ENCODE measurements at regions not wholly inside any gene's neighbourhood (a gene's known extent, or its start where the extent isn't known, plus 50 kb on each side); places are given as distances from the start of the nearest gene placed in this dataset.

- no peaks in the 10 kb centered on the region for H3K9me3 ChIP-seq (ENCODE audit: low read depth)
- H3K27me3 ChIP-seq, result no peaks in the 10 kb centered on the region
- H3K9ac ChIP-seq, result no peak overlapping the region
- no peak for DNase-seq (ENCODE audit: low spot score)
- no peak overlapping the region for H2AFZ ChIP-seq (replicated peaks)
- H3K4me3 ChIP-seq, result no peak overlapping the region
- H3F3A ChIP-seq (ENCODE audit: low read depth), result no peaks in the 10 kb centered on the region
- no peaks in the 10 kb centered on the region for H3K79me2 ChIP-seq (ENCODE audit: low read depth)
- no peaks in the 10 kb centered on the region for H4K20me1 ChIP-seq (ENCODE audit: low read depth)
- Mint-ChIP-seq H3K4me1 (no peaks in the 10 kb centered on the region), H3K4me3 (no peak overlapping the region), H3K27ac (no peak overlapping the region), H3K27me3 (ENCODE audit: insufficient read depth, low read depth) (no peaks in the 10 kb centered on the region), H3K9me3 (no peaks in the 10 kb centered on the region), H3K36me3 (no peaks in the 10 kb centered on the region)
- H3K4me2 ChIP-seq, result no peak overlapping the region
- no peak overlapping the region for H3K27ac ChIP-seq
- no peak for TF ChIP-seq CTCF (IDR thresholded peaks at IDR 0.05)
- TF ChIP-seq EZH2 (IDR thresholded peaks at IDR 0.05), result no peak
- no peak for TF ChIP-seq EZH2phosphoT487 (IDR thresholded peaks at IDR 0.05)
- no peaks in the 10 kb centered on the region for H3K4me1 ChIP-seq
- H3K36me3 ChIP-seq, result no peaks in the 10 kb centered on the region
These were observed 448.8 kb upstream of the SETBP1 start for GRCh38 chr18:44231936-44232335.

- no peak for DNase-seq (ENCODE audit: low spot score)
- H3K27me3 ChIP-seq, result no peaks in the 10 kb centered on the region
- H2AFZ ChIP-seq (replicated peaks), result no peak overlapping the region
- no peaks in the 10 kb centered on the region for H3K36me3 ChIP-seq
- no peaks in the 10 kb centered on the region for H3K79me2 ChIP-seq (ENCODE audit: low read depth)
- Mint-ChIP-seq H3K27me3 (ENCODE audit: insufficient read depth, low read depth) (no peaks in the 10 kb centered on the region), H3K4me1 (no peaks in the 10 kb centered on the region), H3K36me3 (no peaks in the 10 kb centered on the region), H3K9me3 (no peaks in the 10 kb centered on the region), H3K4me3 (no peak overlapping the region), H3K27ac (no peak overlapping the region)
- no peaks in the 10 kb centered on the region for H3K4me1 ChIP-seq
- H4K20me1 ChIP-seq (ENCODE audit: low read depth), result no peaks in the 10 kb centered on the region
- H3K9me3 ChIP-seq (ENCODE audit: low read depth), result no peaks in the 10 kb centered on the region
- no peaks in the 10 kb centered on the region for H3F3A ChIP-seq (ENCODE audit: low read depth)
- no peak overlapping the region for H3K9ac ChIP-seq
- H3K27ac ChIP-seq, result no peak overlapping the region
- H3K4me3 ChIP-seq, result no peak overlapping the region
- TF ChIP-seq EZH2 (IDR thresholded peaks at IDR 0.05), result no peak
- TF ChIP-seq CTCF (IDR thresholded peaks at IDR 0.05), result no peak
- TF ChIP-seq EZH2phosphoT487 (IDR thresholded peaks at IDR 0.05), result no peak
- no peak overlapping the region for H3K4me2 ChIP-seq
These were observed 448.2 kb upstream of the SETBP1 start for GRCh38 chr18:44232500-44232899.

DNA sequence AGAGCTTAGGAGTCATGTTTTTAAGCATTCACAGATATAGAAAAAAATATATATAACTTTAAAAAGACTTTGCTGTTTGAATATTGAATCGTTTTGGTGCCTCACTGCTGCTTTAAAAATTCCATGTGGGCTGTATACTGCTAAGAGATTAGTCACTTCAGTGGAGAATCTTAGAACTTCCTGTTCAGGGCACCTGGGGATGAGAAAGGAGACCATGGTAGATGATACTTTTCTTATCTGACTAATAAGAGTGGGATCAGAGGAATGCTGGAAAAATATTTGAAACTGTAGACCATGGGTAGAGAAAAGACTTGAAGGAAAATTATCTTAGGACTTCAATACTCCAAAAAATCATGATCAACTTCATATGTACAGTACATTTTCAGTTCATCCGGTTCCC, 442.2 kb upstream of the SETBP1 start:
- no peaks in the 10 kb centered on the region for H3F3A ChIP-seq (ENCODE audit: low read depth)
- no peaks in the 10 kb centered on the region for H3K27me3 ChIP-seq
- Mint-ChIP-seq H3K9me3 (no peaks in the 10 kb centered on the region), H3K27me3 (ENCODE audit: insufficient read depth, low read depth) (no peaks in the 10 kb centered on the region), H3K27ac (no peak overlapping the region), H3K4me3 (no peak overlapping the region), H3K36me3 (no peaks in the 10 kb centered on the region), H3K4me1 (no peaks in the 10 kb centered on the region)
- no peaks in the 10 kb centered on the region for H3K4me1 ChIP-seq
- TF ChIP-seq CTCF (IDR thresholded peaks at IDR 0.05) (no peak), EZH2phosphoT487 (IDR thresholded peaks at IDR 0.05) (no peak), EZH2 (IDR thresholded peaks at IDR 0.05) (no peak)
- no peak overlapping the region for H3K4me3 ChIP-seq
- H3K9ac ChIP-seq, result no peak overlapping the region
- no peaks in the 10 kb centered on the region for H4K20me1 ChIP-seq (ENCODE audit: low read depth)
- H3K27ac ChIP-seq, result no peak overlapping the region
- H3K4me2 ChIP-seq, result no peak overlapping the region
- H3K9me3 ChIP-seq (ENCODE audit: low read depth), result no peaks in the 10 kb centered on the region
- H3K36me3 ChIP-seq, result no peaks in the 10 kb centered on the region
- H2AFZ ChIP-seq (replicated peaks), result no peak overlapping the region
- no peaks in the 10 kb centered on the region for H3K79me2 ChIP-seq (ENCODE audit: low read depth)
- no peak for DNase-seq (ENCODE audit: low spot score)

GRCh38 chr18:44238911-44239310, 441.8 kb upstream of the SETBP1 start:
- Mint-ChIP-seq H3K4me1 (no peaks in the 10 kb centered on the region), H3K27ac (no peak overlapping the region), H3K4me3 (no peak overlapping the region), H3K9me3 (no peaks in the 10 kb centered on the region), H3K36me3 (no peaks in the 10 kb centered on the region), H3K27me3 (ENCODE audit: insufficient read depth, low read depth) (no peaks in the 10 kb centered on the region)
- no peaks in the 10 kb centered on the region for H3K36me3 ChIP-seq
- H3F3A ChIP-seq (ENCODE audit: low read depth), result no peaks in the 10 kb centered on the region
- no peak overlapping the region for H3K27ac ChIP-seq
- H2AFZ ChIP-seq (replicated peaks), result no peak overlapping the region
- TF ChIP-seq EZH2phosphoT487 (IDR thresholded peaks at IDR 0.05) (no peak), CTCF (IDR thresholded peaks at IDR 0.05) (no peak), EZH2 (IDR thresholded peaks at IDR 0.05) (no peak)
- H3K9ac ChIP-seq, result no peak overlapping the region
- DNase-seq (ENCODE audit: low spot score), result no peak
- no peaks in the 10 kb centered on the region for H4K20me1 ChIP-seq (ENCODE audit: low read depth)
- no peaks in the 10 kb centered on the region for H3K9me3 ChIP-seq (ENCODE audit: low read depth)
- H3K27me3 ChIP-seq, result no peaks in the 10 kb centered on the region
- H3K79me2 ChIP-seq (ENCODE audit: low read depth), result no peaks in the 10 kb centered on the region
- H3K4me3 ChIP-seq, result no peak overlapping the region
- no peak overlapping the region for H3K4me2 ChIP-seq
- no peaks in the 10 kb centered on the region for H3K4me1 ChIP-seq

Data from neural progenitor cell (in vitro differentiated cells).